ENCODE measurements at regions not wholly inside any gene's neighbourhood (a gene's known extent, or its start where the extent isn't known, plus 50 kb on each side); places are given as distances from the start of the nearest gene placed in this dataset.

- TF ChIP-seq CTCF (IDR thresholded peaks at IDR 0.05; ENCODE audit: low read depth, low read length, missing control alignments): no peak
- no peak overlapping the region for H3K4me3 ChIP-seq (replicated peaks; ENCODE audit: low read depth, low read length)
- no peak for DNase-seq (ENCODE audit: extremely low read depth, low read depth)
These were observed 353.1 kb downstream of the UQCRFS1 start for GRCh38 chr19:28859811-28860210.

- no peak overlapping the region for H3K4me3 ChIP-seq (replicated peaks; ENCODE audit: low read depth, low read length)
- DNase-seq (ENCODE audit: extremely low read depth, low read depth): no peak
- no peak for TF ChIP-seq CTCF (IDR thresholded peaks at IDR 0.05; ENCODE audit: low read depth, low read length, missing control alignments)
These were observed 354.0 kb downstream of the UQCRFS1 start for GRCh38 chr19:28858933-28859332.

- TF ChIP-seq CTCF (IDR thresholded peaks at IDR 0.05; ENCODE audit: low read depth, low read length, missing control alignments): no peak
- DNase-seq (ENCODE audit: extremely low read depth, low read depth): no peak
- no peak overlapping the region for H3K4me3 ChIP-seq (replicated peaks; ENCODE audit: low read depth, low read length)
These were observed 355.0 kb downstream of the UQCRFS1 start for GRCh38 chr19:28857967-28858366.

- no peak for TF ChIP-seq CTCF (IDR thresholded peaks at IDR 0.05; ENCODE audit: low read depth, low read length, missing control alignments)
- no peak for DNase-seq (ENCODE audit: extremely low read depth, low read depth)
- H3K4me3 ChIP-seq (replicated peaks; ENCODE audit: low read depth, low read length): no peak overlapping the region
These were observed 357.7 kb downstream of the UQCRFS1 start for GRCh38 chr19:28855216-28855615.

GRCh38 chr19:28847468-28847867 lies 365.5 kb downstream of the UQCRFS1 start:
- no peak overlapping the region for H3K4me3 ChIP-seq (replicated peaks; ENCODE audit: low read depth, low read length)
- DNase-seq (ENCODE audit: extremely low read depth, low read depth): no peak
- TF ChIP-seq CTCF (IDR thresholded peaks at IDR 0.05; ENCODE audit: low read depth, low read length, missing control alignments): no peak

- TF ChIP-seq CTCF (IDR thresholded peaks at IDR 0.05; ENCODE audit: low read depth, low read length, missing control alignments): no peak
- H3K4me3 ChIP-seq (replicated peaks; ENCODE audit: low read depth, low read length): no peak overlapping the region
- no peak for DNase-seq (ENCODE audit: extremely low read depth, low read depth)
These were observed 366.7 kb downstream of the UQCRFS1 start for GRCh38 chr19:28846094-28846812.
